SK-N-SH (cell line): ENCODE measurements at regions not wholly inside any gene's neighbourhood (a gene's known extent, or its start where the extent isn't known, plus 50 kb on each side); places are given as distances from the start of the nearest gene placed in this dataset.

Source experiments
- CTCF ChIA-PET: fragments of 300-600, 350-600 bp; formaldehyde crosslinking; extraction: SDS; loops from one replicate; lab custom pipeline; 2021; lab: Yijun Ruan, JAX
- POLR2A ChIA-PET: fragments of 350-600 bp; sonication (Branson Sonifier 250); formaldehyde crosslinking; extraction: SDS; loops from one replicate; lab custom pipeline; 2020; ENCODE audit warnings: antibody characterized with exemption, inconsistent platforms; lab: Yijun Ruan, JAX
- DNase-seq: peaks from one replicate; pipeline ENCODE4 v3.0.0; 2012
- H2AFZ ChIP-seq: fragments of 200-600 bp; sonication (generic); 2 replicates; pipeline ENCODE4 v1.8.1; 2016; ENCODE audit warnings: antibody characterized with exemption, mild to moderate bottlenecking, low read depth
- H3F3A ChIP-seq: fragments of 200-600 bp; sonication (generic); replicated peaks from 2 replicates; pipeline ENCODE3; 2016; ENCODE audit warnings: antibody characterized with exemption, mild to moderate bottlenecking; ENCODE audit not compliant: insufficient read depth
- H3K27ac ChIP-seq, 2 experiments: fragments of 200-500 bp in 1 of 2; fragments of 200-600 bp in 1 of 2; sonication (Bioruptor generic) in 1 of 2; sonication (generic), shearing (Covaris generic) in 1 of 2; 2 replicates each; pipeline versions ENCODE4 v1.5.1 to v1.6.1; 2014 to 2016; ENCODE audit warnings: low read depth in 2 of 2, inconsistent platforms in 1 of 2, low read length in 1 of 2, mild to moderate bottlenecking in 1 of 2, mixed read lengths in 1 of 2
- H3K27me3 ChIP-seq: fragments of 200-600 bp; sonication (generic), shearing (Covaris generic); 2 replicates; pipeline ENCODE4 v1.6.1; 2016; ENCODE audit warnings: mixed run types; ENCODE audit not compliant: insufficient read depth
- H3K36me3 ChIP-seq, 2 experiments: fragments of 200-500 bp in 1 of 2; fragments of 200-600 bp in 1 of 2; sonication (Bioruptor generic) in 1 of 2; sonication (generic) in 1 of 2; replicated peaks in 1 of 2; 2 replicates each; pipeline versions ENCODE3 to v1.5.1; 2014 to 2016; ENCODE audit warnings: low read length in 1 of 2, mild to moderate bottlenecking in 1 of 2; ENCODE audit not compliant: insufficient read depth in 2 of 2, control insufficient read depth in 1 of 2
- H3K4me1 ChIP-seq, 2 experiments: fragments of 200-500 bp in 1 of 2; fragments of 200-600 bp in 1 of 2; sonication (Bioruptor generic) in 1 of 2; sonication (generic), shearing (Covaris generic) in 1 of 2; 2 replicates each; pipeline versions ENCODE4 v1.5.1 to v1.6.1; 2014 to 2016; ENCODE audit warnings: low read depth in 1 of 2, low read length in 1 of 2, mixed run types in 1 of 2; ENCODE audit not compliant: insufficient read depth in 2 of 2, control insufficient read depth in 1 of 2
- H3K4me2 ChIP-seq: fragments of 200-600 bp; sonication (generic), shearing (Covaris generic); 2 replicates; pipeline ENCODE4 v1.6.1; 2017; ENCODE audit warnings: mixed run types
- H3K4me3 ChIP-seq, 2 experiments: fragments of 200-500 bp in 1 of 2; fragments of 200-600 bp in 1 of 2; sonication (Bioruptor generic) in 1 of 2; sonication (generic), shearing (Covaris generic) in 1 of 2; 2 replicates each; pipeline versions ENCODE4 v1.5.1 to v1.8.1; 2014 to 2016; ENCODE audit warnings: low read depth in 2 of 2, inconsistent platforms in 1 of 2, low read length in 1 of 2, mild to moderate bottlenecking in 1 of 2, mixed read lengths in 1 of 2, moderate library complexity in 1 of 2
- H3K79me2 ChIP-seq: fragments of 200-600 bp; sonication (generic); 2 replicates; pipeline ENCODE4 v1.8.1; 2017; ENCODE audit warnings: mild to moderate bottlenecking; ENCODE audit not compliant: insufficient read depth
- H3K9ac ChIP-seq: fragments of 200-600 bp; sonication (generic); 2 replicates; pipeline ENCODE4 v1.6.1; 2017; ENCODE audit warnings: mixed run types
- H3K9me2 ChIP-seq: fragments of 200-600 bp; sonication (generic); 2 replicates; pipeline ENCODE4 v1.6.1; 2017; ENCODE audit warnings: mixed run types
- H3K9me3 ChIP-seq: fragments of 200-600 bp; sonication (generic); 2 replicates; pipeline ENCODE4 v1.6.1; 2017; ENCODE audit warnings: mixed run types, mild to moderate bottlenecking, moderate library complexity
- H4K20me1 ChIP-seq: fragments of 200-600 bp; sonication (generic); 2 replicates; pipeline ENCODE4 v1.6.1; 2017; ENCODE audit warnings: mild to moderate bottlenecking, mixed run types; ENCODE audit not compliant: insufficient read depth
- ELF1 ChIP-seq: IDR thresholded peaks from 2 replicates; pipeline ENCODE4 v1.4.0; 2012
- FOXJ3 ChIP-seq: sonication (generic); formaldehyde crosslinking; IDR thresholded peaks from 2 replicates; pipeline ENCODE4 v1.5.1; 2020; ENCODE audit warnings: mild to moderate bottlenecking, missing genetic modification reagents
- GABPA ChIP-seq: IDR thresholded peaks from 2 replicates; pipeline ENCODE4 v1.4.0; 2012; ENCODE audit warnings: low read depth, mild to moderate bottlenecking
- GATA2 ChIP-seq: sonication (generic); formaldehyde crosslinking; IDR thresholded peaks from 2 replicates; pipeline ENCODE4 v1.5.0; 2020; ENCODE audit warnings: mild to moderate bottlenecking, missing genetic modification reagents
- IRF3 ChIP-seq: fragments of 150-350 bp; IDR thresholded peaks from 2 replicates; pipeline ENCODE4 v1.6.1; 2016; ENCODE audit warnings: mild to moderate bottlenecking, low read depth, low read length
- MEF2A ChIP-seq: IDR thresholded peaks from 2 replicates; pipeline ENCODE4 v1.4.0; 2012; ENCODE audit warnings: low read depth, borderline replicate concordance
- MXI1 ChIP-seq: IDR thresholded peaks from 2 replicates; pipeline ENCODE4 v1.6.1; 2012; ENCODE audit warnings: mild to moderate bottlenecking, low read depth, low read length, improper control_type of control experiment
- PBX3 ChIP-seq: IDR thresholded peaks from 2 replicates; pipeline ENCODE4; 2012
- POLR2AphosphoS5 ChIP-seq: IDR thresholded peaks from 2 replicates; pipeline ENCODE4 v1.6.1; 2012; ENCODE audit warnings: low read depth, low read length
- RAD21 ChIP-seq: IDR thresholded peaks from 2 replicates; pipeline ENCODE4 v1.6.1; 2012; ENCODE audit warnings: mild to moderate bottlenecking, low read length
- RCOR1 ChIP-seq: fragments of 150-350 bp; IDR thresholded peaks from 2 replicates; pipeline ENCODE4 v1.6.1; 2017; ENCODE audit warnings: antibody characterized with exemption, low read length
- RXRA ChIP-seq: IDR thresholded peaks from 2 replicates; pipeline ENCODE4 v1.4.0; 2012; ENCODE audit warnings: low read depth, mild to moderate bottlenecking, borderline replicate concordance
- SIN3A ChIP-seq: IDR thresholded peaks from 2 replicates; pipeline ENCODE4 v1.6.1; 2012; ENCODE audit warnings: low read depth, mild to moderate bottlenecking, low read length, moderate library complexity, borderline replicate concordance
- SMC3 ChIP-seq: IDR thresholded peaks from 2 replicates; pipeline ENCODE4 v1.6.1; 2012; ENCODE audit warnings: low read depth, low read length, improper control_type of control experiment
- TCF12 ChIP-seq: IDR thresholded peaks from 2 replicates; pipeline ENCODE4 v1.4.0; 2012
- TEAD4 ChIP-seq: IDR thresholded peaks from 2 replicates; pipeline ENCODE4 v1.4.0; 2012; ENCODE audit warnings: mild to moderate bottlenecking, borderline replicate concordance; ENCODE audit not compliant: insufficient read depth
- USF2 ChIP-seq: fragments of 150-350 bp; IDR thresholded peaks from 2 replicates; pipeline ENCODE4 v1.6.1; 2017; ENCODE audit warnings: antibody characterized with exemption, low read length, low read depth, borderline replicate concordance
- YY1 ChIP-seq: IDR thresholded peaks from 2 replicates; pipeline ENCODE4 v1.4.0; 2012; ENCODE audit warnings: low read depth, mild to moderate bottlenecking
- WGBS: methylation state at CpG from one replicate; pipeline ENCODE4 v1.1.6; 2017; ENCODE audit warnings: low lambda C conversion rate; 5-methylcytosine and 5-hydroxymethylcytosine counted together
- TF ChIP-seq, protein P1 (sequence below): IDR thresholded peaks from 2 replicates; pipeline ENCODE4 v1.6.1; 2012; ENCODE audit warnings: mild to moderate bottlenecking, low read depth, low read length, moderate library complexity
- TF ChIP-seq, protein P2 (sequence below): IDR thresholded peaks from 2 replicates; pipeline ENCODE4 v1.4.0; 2012; ENCODE audit warnings: low read depth, borderline replicate concordance

- no peak overlapping the region for H3K4me3 ChIP-seq
- no peak overlapping the region for H3K27ac ChIP-seq
- peaks cover 45% of the 10 kb centered on the region; the same call in 1 of the 2 replicates for H3K27me3 ChIP-seq
- H3K9ac ChIP-seq = no peak overlapping the region
- H3K79me2 ChIP-seq = no peaks in the 10 kb centered on the region
- TF ChIP-seq RCOR1 (no peak), TEAD4 (no peak), GATA2 (CRISPR knock-in tag) (no peak), IRF3 (no peak), USF2 (no peak), YY1 (no peak), MXI1 (no peak), POLR2AphosphoS5 (no peak), ELF1 (no peak), SIN3A (no peak), RAD21 (no peak), PBX3 (no peak), TCF12 (no peak), GABPA (no peak), RXRA (no peak), FOXJ3 (CRISPR knock-in tag) (no peak), MEF2A (no peak), SMC3 (no peak)
- TF ChIP-seq, protein P1, sequence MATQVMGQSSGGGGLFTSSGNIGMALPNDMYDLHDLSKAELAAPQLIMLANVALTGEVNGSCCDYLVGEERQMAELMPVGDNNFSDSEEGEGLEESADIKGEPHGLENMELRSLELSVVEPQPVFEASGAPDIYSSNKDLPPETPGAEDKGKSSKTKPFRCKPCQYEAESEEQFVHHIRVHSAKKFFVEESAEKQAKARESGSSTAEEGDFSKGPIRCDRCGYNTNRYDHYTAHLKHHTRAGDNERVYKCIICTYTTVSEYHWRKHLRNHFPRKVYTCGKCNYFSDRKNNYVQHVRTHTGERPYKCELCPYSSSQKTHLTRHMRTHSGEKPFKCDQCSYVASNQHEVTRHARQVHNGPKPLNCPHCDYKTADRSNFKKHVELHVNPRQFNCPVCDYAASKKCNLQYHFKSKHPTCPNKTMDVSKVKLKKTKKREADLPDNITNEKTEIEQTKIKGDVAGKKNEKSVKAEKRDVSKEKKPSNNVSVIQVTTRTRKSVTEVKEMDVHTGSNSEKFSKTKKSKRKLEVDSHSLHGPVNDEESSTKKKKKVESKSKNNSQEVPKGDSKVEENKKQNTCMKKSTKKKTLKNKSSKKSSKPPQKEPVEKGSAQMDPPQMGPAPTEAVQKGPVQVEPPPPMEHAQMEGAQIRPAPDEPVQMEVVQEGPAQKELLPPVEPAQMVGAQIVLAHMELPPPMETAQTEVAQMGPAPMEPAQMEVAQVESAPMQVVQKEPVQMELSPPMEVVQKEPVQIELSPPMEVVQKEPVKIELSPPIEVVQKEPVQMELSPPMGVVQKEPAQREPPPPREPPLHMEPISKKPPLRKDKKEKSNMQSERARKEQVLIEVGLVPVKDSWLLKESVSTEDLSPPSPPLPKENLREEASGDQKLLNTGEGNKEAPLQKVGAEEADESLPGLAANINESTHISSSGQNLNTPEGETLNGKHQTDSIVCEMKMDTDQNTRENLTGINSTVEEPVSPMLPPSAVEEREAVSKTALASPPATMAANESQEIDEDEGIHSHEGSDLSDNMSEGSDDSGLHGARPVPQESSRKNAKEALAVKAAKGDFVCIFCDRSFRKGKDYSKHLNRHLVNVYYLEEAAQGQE = no peak
- TF ChIP-seq, protein P2, sequence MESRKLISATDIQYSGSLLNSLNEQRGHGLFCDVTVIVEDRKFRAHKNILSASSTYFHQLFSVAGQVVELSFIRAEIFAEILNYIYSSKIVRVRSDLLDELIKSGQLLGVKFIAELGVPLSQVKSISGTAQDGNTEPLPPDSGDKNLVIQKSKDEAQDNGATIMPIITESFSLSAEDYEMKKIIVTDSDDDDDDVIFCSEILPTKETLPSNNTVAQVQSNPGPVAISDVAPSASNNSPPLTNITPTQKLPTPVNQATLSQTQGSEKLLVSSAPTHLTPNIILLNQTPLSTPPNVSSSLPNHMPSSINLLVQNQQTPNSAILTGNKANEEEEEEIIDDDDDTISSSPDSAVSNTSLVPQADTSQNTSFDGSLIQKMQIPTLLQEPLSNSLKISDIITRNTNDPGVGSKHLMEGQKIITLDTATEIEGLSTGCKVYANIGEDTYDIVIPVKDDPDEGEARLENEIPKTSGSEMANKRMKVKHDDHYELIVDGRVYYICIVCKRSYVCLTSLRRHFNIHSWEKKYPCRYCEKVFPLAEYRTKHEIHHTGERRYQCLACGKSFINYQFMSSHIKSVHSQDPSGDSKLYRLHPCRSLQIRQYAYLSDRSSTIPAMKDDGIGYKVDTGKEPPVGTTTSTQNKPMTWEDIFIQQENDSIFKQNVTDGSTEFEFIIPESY = no peak
- no peaks in the 10 kb centered on the region for H3K9me2 ChIP-seq
- POLR2A ChIA-PET = interaction anchor here (1.8 kb wide), 1 partner anchor 20 kb away, joined by 4 read pairs; no protein-coding TSS in a partner anchor
- H3F3A ChIP-seq = no peaks in the 10 kb centered on the region
- no peak for DNase-seq
- CTCF ChIA-PET = interaction anchor here (1.2 to 8.7 kb wide), 4 partner anchors 17 to 106 kb away, joined by 3 to 55 read pairs (median 6); no protein-coding TSS in a partner anchor
- H3K36me3 ChIP-seq = no peaks in the 10 kb centered on the region
- no peak overlapping the region for H2AFZ ChIP-seq
- peaks cover 0 to 29% of the 10 kb centered on the region in 2 experiments; a peak in 1 of 4 replicates for H3K4me1 ChIP-seq
- H4K20me1 ChIP-seq = no peaks in the 10 kb centered on the region
- 49% methylated on average over 6 of the region's 12 CpGs for WGBS
- no peaks in the 10 kb centered on the region for H3K9me3 ChIP-seq
- H3K4me2 ChIP-seq = no peak overlapping the region
These were observed 123.6 kb upstream of the RUNX3 start for GRCh38 chr1:25053576-25054250.
